GM12875 (cell line): ENCODE measurements at regions not wholly inside any gene's neighbourhood (a gene's known extent, or its start where the extent isn't known, plus 50 kb on each side); places are given as distances from the start of the nearest gene placed in this dataset.

Experiments used
- H3K4me3 ChIP-seq: one replicate; pipeline ENCODE4 v1.5.1; 2011; ENCODE audit warnings: low read depth, low read length, control low read depth
- TF ChIP-seq, protein P1 (sequence below): IDR thresholded peaks from 2 replicates; pipeline ENCODE4 v1.5.1; 2011; ENCODE audit warnings: low read depth, mild to moderate bottlenecking, control low read depth, inconsistent platforms, low read length, moderate library complexity, borderline replicate concordance; ENCODE audit not compliant: insufficient read depth

- TF ChIP-seq, protein P1, sequence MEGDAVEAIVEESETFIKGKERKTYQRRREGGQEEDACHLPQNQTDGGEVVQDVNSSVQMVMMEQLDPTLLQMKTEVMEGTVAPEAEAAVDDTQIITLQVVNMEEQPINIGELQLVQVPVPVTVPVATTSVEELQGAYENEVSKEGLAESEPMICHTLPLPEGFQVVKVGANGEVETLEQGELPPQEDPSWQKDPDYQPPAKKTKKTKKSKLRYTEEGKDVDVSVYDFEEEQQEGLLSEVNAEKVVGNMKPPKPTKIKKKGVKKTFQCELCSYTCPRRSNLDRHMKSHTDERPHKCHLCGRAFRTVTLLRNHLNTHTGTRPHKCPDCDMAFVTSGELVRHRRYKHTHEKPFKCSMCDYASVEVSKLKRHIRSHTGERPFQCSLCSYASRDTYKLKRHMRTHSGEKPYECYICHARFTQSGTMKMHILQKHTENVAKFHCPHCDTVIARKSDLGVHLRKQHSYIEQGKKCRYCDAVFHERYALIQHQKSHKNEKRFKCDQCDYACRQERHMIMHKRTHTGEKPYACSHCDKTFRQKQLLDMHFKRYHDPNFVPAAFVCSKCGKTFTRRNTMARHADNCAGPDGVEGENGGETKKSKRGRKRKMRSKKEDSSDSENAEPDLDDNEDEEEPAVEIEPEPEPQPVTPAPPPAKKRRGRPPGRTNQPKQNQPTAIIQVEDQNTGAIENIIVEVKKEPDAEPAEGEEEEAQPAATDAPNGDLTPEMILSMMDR: no peak
These were observed 175.0 kb downstream of the CYP26A1 start for GRCh38 chr10:93248583-93249227.

GRCh38 chr10:93250010-93250409, 176.3 kb downstream of the CYP26A1 start:
- H3K4me3 ChIP-seq: no peak overlapping the region
- TF ChIP-seq, protein P1: no peak

More at GRCh38 chr10:93248583-93249227, 175.0 kb downstream of the CYP26A1 start:
- H3K4me3 ChIP-seq: no peak overlapping the region

GRCh38 chr10:93254180-93254853, 180.6 kb downstream of the CYP26A1 start:
- TF ChIP-seq, protein P1: no peak

GRCh38 chr10:93255546-93255945, 181.9 kb downstream of the CYP26A1 start:
- TF ChIP-seq, protein P1: no peak

More at GRCh38 chr10:93254180-93254853, 180.6 kb downstream of the CYP26A1 start:
- H3K4me3 ChIP-seq: no peak overlapping the region

More at GRCh38 chr10:93255546-93255945, 181.9 kb downstream of the CYP26A1 start:
- H3K4me3 ChIP-seq: no peak overlapping the region
